H1 (cell line): ENCODE measurements at regions not wholly inside any gene's neighbourhood (a gene's known extent, or its start where the extent isn't known, plus 50 kb on each side); places are given as distances from the start of the nearest gene placed in this dataset.

Experiments
- CTCF ChIA-PET: fragments of 300-600 bp; sonication (Branson Sonifier 250); formaldehyde crosslinking; loops from one replicate; lab custom pipeline; 2021; ENCODE audit not compliant: partially characterized antibody; lab: Charles Lee
- POLR2A ChIA-PET: fragments of 300-600 bp; sonication (Branson Sonifier 250); formaldehyde crosslinking; loops from one replicate; lab custom pipeline; 2021; ENCODE audit warnings: inconsistent platforms; ENCODE audit not compliant: partially characterized antibody; lab: Charles Lee
- DNase-seq, 2 experiments: peaks; one replicate each; pipeline versions ENCODE4 v3.0.0 to v3.0.0-alpha.2; 2010 to 2022; ENCODE audit warnings: low spot score in 2 of 2, low read depth in 1 of 2, mixed read lengths in 1 of 2
- FAIRE-seq: peaks from 2 replicates; lab custom pipeline; 2011; peaks lifted over from hg19 to GRCh38; lab: Jason Lieb, UNC
- H2AFZ ChIP-seq: 2 replicates; pipeline ENCODE4 v1.8.1; 2012; ENCODE audit warnings: low read length, inconsistent platforms
- H2AK5ac ChIP-seq: 2 replicates; pipeline ENCODE4 v1.6.1; 2013; ENCODE audit warnings: low read depth, low read length
- H2BK120ac ChIP-seq: replicated peaks from 2 replicates; pipeline ENCODE3; 2013; ENCODE audit warnings: low read depth, low read length, inconsistent platforms
- H2BK12ac ChIP-seq: 2 replicates; pipeline ENCODE4 v1.6.1; 2013; ENCODE audit warnings: low read depth, low read length
- H2BK15ac ChIP-seq: 2 replicates; pipeline ENCODE4 v1.6.1; 2013; ENCODE audit warnings: low read length
- H2BK20ac ChIP-seq: 2 replicates; pipeline ENCODE4 v1.6.1; 2013; ENCODE audit warnings: low read length
- H2BK5ac ChIP-seq: 2 replicates; pipeline ENCODE4 v1.6.1; 2013; ENCODE audit warnings: low read depth, low read length
- H3K14ac ChIP-seq: 2 replicates; pipeline ENCODE4 v1.6.1; 2013; ENCODE audit warnings: inconsistent platforms; ENCODE audit not compliant: insufficient read length
- H3K18ac ChIP-seq: 2 replicates; pipeline ENCODE4 v1.6.1; 2013; ENCODE audit warnings: low read length; ENCODE audit errors: extremely low read depth
- H3K23ac ChIP-seq: 2 replicates; pipeline ENCODE4 v1.6.1; 2013; ENCODE audit warnings: inconsistent platforms; ENCODE audit not compliant: insufficient read length
- H3K23me2 ChIP-seq: 2 replicates; pipeline ENCODE4 v1.6.1; 2013; ENCODE audit warnings: low read depth, low read length
- H3K27ac ChIP-seq: 2 replicates; pipeline ENCODE4 v1.6.1; 2011; ENCODE audit warnings: low read depth, low read length, inconsistent platforms
- H3K27me3 ChIP-seq, 4 experiments: replicated peaks in 1 of 4; 1 replicate in 1 of 4; 2 replicates in 3 of 4; pipeline versions ENCODE4 v1.6.1 to v1.8.1; 2011 to 2013; ENCODE audit warnings: low read length in 3 of 4, mild to moderate bottlenecking in 3 of 4, inconsistent platforms in 2 of 4, mixed read lengths in 2 of 4, moderate library complexity in 1 of 4; ENCODE audit not compliant: control insufficient read depth in 3 of 4, insufficient read depth in 3 of 4; ENCODE audit errors: extremely low read depth in 1 of 4
- H3K36me3 ChIP-seq, 4 experiments: 2 replicates each; pipeline versions ENCODE4 v1.6.1 to v1.8.1; 2011 to 2013; ENCODE audit warnings: mild to moderate bottlenecking in 4 of 4, low read length in 3 of 4, moderate library complexity in 2 of 4, control low read depth in 1 of 4, inconsistent platforms in 1 of 4; ENCODE audit not compliant: insufficient read depth in 4 of 4, control insufficient read depth in 2 of 4
- H3K4ac ChIP-seq: replicated peaks from 2 replicates; pipeline ENCODE3; 2013; ENCODE audit warnings: low read length, low read depth, mixed read lengths, inconsistent platforms; ENCODE audit not compliant: insufficient read length
- H3K4me1 ChIP-seq, 4 experiments: replicated peaks in 1 of 4; 1 replicate in 1 of 4; 2 replicates in 3 of 4; pipeline versions ENCODE4 v1.6.1 to v1.8.1; 2011 to 2013; ENCODE audit warnings: low read length in 3 of 4, inconsistent platforms in 2 of 4, mixed read lengths in 1 of 4; ENCODE audit not compliant: insufficient read depth in 4 of 4, control insufficient read depth in 3 of 4
- H3K4me2 ChIP-seq, 2 experiments: 2 replicates each; pipeline versions ENCODE4 v1.6.1 to v1.8.1; 2011 to 2013; ENCODE audit warnings: low read depth in 2 of 2, low read length in 2 of 2, control low read depth in 1 of 2, inconsistent platforms in 1 of 2, mild to moderate bottlenecking in 1 of 2; ENCODE audit not compliant: insufficient read depth in 1 of 2
- H3K4me3 ChIP-seq, 4 experiments: fragments of 200-600, 300-600 bp in 1 of 4; sonication (generic), shearing (Covaris generic), sonication (Bioruptor Twin) in 1 of 4; 2 replicates each; pipeline versions ENCODE4 v1.5.1 to v1.8.1; 2011 to 2016; ENCODE audit warnings: low read length in 4 of 4, low read depth in 3 of 4, control low read depth in 2 of 4, inconsistent platforms in 2 of 4, mild to moderate bottlenecking in 2 of 4, mixed read lengths in 1 of 4, moderate library complexity in 1 of 4; ENCODE audit not compliant: insufficient read depth in 2 of 4; ENCODE audit errors: extremely low read depth in 1 of 4
- H3K56ac ChIP-seq: replicated peaks from 2 replicates; pipeline ENCODE3; 2013; ENCODE audit warnings: low read depth, mild to moderate bottlenecking, mixed read lengths, low read length, inconsistent platforms; ENCODE audit not compliant: insufficient read length
- H3K79me1 ChIP-seq: 2 replicates; pipeline ENCODE4 v1.6.1; 2013; ENCODE audit warnings: low read depth, low read length, control low read depth
- H3K79me2 ChIP-seq, 2 experiments: 2 replicates each; pipeline versions ENCODE4 v1.6.1 to v1.8.1; 2012 to 2013; ENCODE audit warnings: low read length in 2 of 2, mild to moderate bottlenecking in 2 of 2, inconsistent platforms in 1 of 2; ENCODE audit not compliant: insufficient read depth in 2 of 2, control insufficient read depth in 1 of 2
- H3K9ac ChIP-seq, 4 experiments: replicated peaks in 1 of 4; 1 replicate in 1 of 4; 2 replicates in 3 of 4; pipeline versions ENCODE4 v1.6.1 to v1.8.1; 2011 to 2013; ENCODE audit warnings: low read depth in 3 of 4, low read length in 3 of 4, control low read depth in 2 of 4, mild to moderate bottlenecking in 2 of 4, moderate library complexity in 2 of 4, inconsistent platforms in 1 of 4; ENCODE audit errors: extremely low read depth in 1 of 4
- H3K9me3 ChIP-seq, 2 experiments: 2 replicates each; pipeline versions ENCODE4 v1.6.1 to v1.8.1; 2012 to 2013; ENCODE audit warnings: mild to moderate bottlenecking in 2 of 2, moderate library complexity in 2 of 2, control low read depth in 1 of 2, inconsistent platforms in 1 of 2, low read depth in 1 of 2, low read length in 1 of 2, mixed read lengths in 1 of 2; ENCODE audit not compliant: insufficient read depth in 2 of 2
- H4K20me1 ChIP-seq, 2 experiments: replicated peaks in 1 of 2; 2 replicates each; pipeline versions ENCODE3 to v1.8.1; 2011 to 2013; ENCODE audit warnings: inconsistent platforms in 2 of 2, low read length in 2 of 2, mild to moderate bottlenecking in 1 of 2; ENCODE audit not compliant: insufficient read depth in 2 of 2, control insufficient read depth in 1 of 2
- H4K5ac ChIP-seq: 2 replicates; pipeline ENCODE4 v1.6.1; 2013; ENCODE audit warnings: low read length, low read depth, mixed read lengths, inconsistent platforms; ENCODE audit not compliant: insufficient read length
- H4K8ac ChIP-seq: 2 replicates; pipeline ENCODE4 v1.8.0; 2013; ENCODE audit warnings: mild to moderate bottlenecking, moderate library complexity, low read length, inconsistent platforms; ENCODE audit not compliant: insufficient read depth; ENCODE audit errors: extremely low read depth
- H4K91ac ChIP-seq: replicated peaks from 2 replicates; pipeline ENCODE3; 2013; ENCODE audit warnings: low read length, mixed read lengths, inconsistent platforms; ENCODE audit not compliant: insufficient read length
- ATF2 ChIP-seq: IDR thresholded peaks from 2 replicates; pipeline ENCODE4 v1.6.1; 2012; ENCODE audit warnings: low read length, inconsistent platforms
- CHD1 ChIP-seq: IDR thresholded peaks from 2 replicates; pipeline ENCODE4 v1.6.1; 2012; ENCODE audit warnings: low read depth, low read length, improper control_type of control experiment
- CREB1 ChIP-seq: IDR thresholded peaks from 2 replicates; pipeline ENCODE4 v1.6.1; 2012; ENCODE audit warnings: inconsistent platforms
- E2F6 ChIP-seq: IDR thresholded peaks from 2 replicates; pipeline ENCODE4 v1.6.1; 2012; ENCODE audit warnings: inconsistent platforms
- EZH2 ChIP-seq: fragments of 200-600 bp; sonication (generic); IDR thresholded peaks from 2 replicates; pipeline ENCODE4 v1.7.1; 2012; ENCODE audit warnings: low read depth, mild to moderate bottlenecking, moderate library complexity, low read length, inconsistent platforms; ENCODE audit not compliant: severe bottlenecking
- GABPA ChIP-seq: IDR thresholded peaks from 2 replicates; pipeline ENCODE4 v1.6.1; 2011; ENCODE audit warnings: mild to moderate bottlenecking, low read length, moderate library complexity, borderline replicate concordance; ENCODE audit not compliant: insufficient read depth
- KDM1A ChIP-seq: fragments of 200-600, 300-600 bp; sonication (generic); IDR thresholded peaks from 2 replicates; pipeline ENCODE4 v1.7.1; 2016; ENCODE audit warnings: mild to moderate bottlenecking, low read length, borderline replicate concordance
- KDM5A ChIP-seq: fragments of 200-600 bp; IDR thresholded peaks from 2 replicates; pipeline ENCODE4 v1.7.1; 2012; ENCODE audit warnings: mild to moderate bottlenecking, low read length, inconsistent platforms, mixed read lengths
- PHF8 ChIP-seq: fragments of 200-600 bp; sonication (generic); conservative IDR thresholded peaks from 2 replicates; pipeline ENCODE4 v1.7.1; 2012; ENCODE audit warnings: low read depth, mild to moderate bottlenecking, inconsistent platforms, low read length, moderate library complexity
- RFX5 ChIP-seq: IDR thresholded peaks from 2 replicates; pipeline ENCODE4 v1.6.1; 2011; ENCODE audit warnings: low read depth, low read length, improper control_type of control experiment, borderline replicate concordance
- RNF2 ChIP-seq: fragments of 200-900, 300-1000 bp; sonication (generic); IDR thresholded peaks from 2 replicates; pipeline ENCODE4 v1.7.1; 2016; ENCODE audit warnings: borderline replicate concordance, low read depth, mild to moderate bottlenecking, antibody characterized with exemption, low read length; ENCODE audit not compliant: poor library complexity, severe bottlenecking; ENCODE audit errors: missing control alignments
- SIX5 ChIP-seq: IDR thresholded peaks from 2 replicates; pipeline ENCODE4 v1.6.1; 2011; ENCODE audit warnings: mild to moderate bottlenecking, low read depth, low read length
- WGBS, 2 experiments: shearing (Covaris generic) in 1 of 2; methylation state at CpG; one replicate each; pipeline versions ENCODE4 v1.1.6 to v1.1.7; 2013 to 2015; ENCODE audit warnings: low lambda C conversion rate in 2 of 2, mixed read lengths in 2 of 2, inconsistent platforms in 1 of 2, low coverage in 1 of 2, missing lambda C conversion rate in 1 of 2; ENCODE audit not compliant: insufficient replicate concordance in 2 of 2, insufficient coverage in 1 of 2, insufficient read length in 1 of 2; ENCODE audit errors: extremely low coverage in 1 of 2, missing lambda C conversion rate in 1 of 2; 5-methylcytosine and 5-hydroxymethylcytosine counted together

GRCh38 chr10:125248489-125248888 lies 88.1 kb upstream of the CTBP2 start:
- H3K36me3 ChIP-seq, result no peaks in the 10 kb centered on the region
- CTCF ChIA-PET, result interaction anchor here (0.7 kb wide), 1 partner anchor 84 kb away, joined by 3 read pairs; no protein-coding TSS in a partner anchor
- no peak for TF ChIP-seq CHD1
- TF ChIP-seq EZH2, result no peak
- no peak for TF ChIP-seq ATF2
- no peak for TF ChIP-seq CREB1
- TF ChIP-seq E2F6, result no peak
- TF ChIP-seq RNF2, result no peak
- no peak for TF ChIP-seq KDM5A
- no peak for TF ChIP-seq GABPA
- no peak for TF ChIP-seq SIX5
- no peak for TF ChIP-seq PHF8
- TF ChIP-seq RFX5, result no peak
- TF ChIP-seq KDM1A, result no peak

More at GRCh38 chr10:125248489-125248888, 88.1 kb upstream of the CTBP2 start:
- Histone ChIP-seq H3K79me2 (no peaks in the 10 kb centered on the region), H4K8ac (no peak overlapping the region), H2BK5ac (no peak overlapping the region), H4K5ac (no peak overlapping the region), H3K18ac (no peak overlapping the region), H2BK20ac (no peak overlapping the region), H3K4me2 (no peak overlapping the region), H2BK120ac (no peak overlapping the region), H3K27ac (no peak overlapping the region), H2AFZ (no peak overlapping the region), H3K23me2 (peaks cover 3% of the 10 kb centered on the region; the same call in 1 of the 2 replicates), H2BK12ac (no peak overlapping the region), H3K9me3 (no peaks in the 10 kb centered on the region), H3K9ac (no peak overlapping the region), H3K23ac (no peak overlapping the region), H4K91ac (no peak overlapping the region), H3K4ac (no peak overlapping the region), H3K79me1 (no peaks in the 10 kb centered on the region), H3K27me3 (no peaks in the 10 kb centered on the region; a peak in 1 of 7 replicates), H3K4me3 (no peak overlapping the region), H2BK15ac (no peak overlapping the region), H3K4me1 (no peaks in the 10 kb centered on the region), H3K14ac (no peak overlapping the region), H3K56ac (no peak overlapping the region), H2AK5ac (no peak overlapping the region), H4K20me1 (no peaks in the 10 kb centered on the region)
- 86% methylated on average over 3 of the region's 3 CpGs; no CpG with 5 or more reads in 1 of the 2 experiments for WGBS, 2 experiments
- FAIRE-seq (no peak), DNase-seq (no peak)
- POLR2A ChIA-PET, result no interaction called here
